ENCODE measurements at regions not wholly inside any gene's neighbourhood (a gene's known extent, or its start where the extent isn't known, plus 50 kb on each side); places are given as distances from the start of the nearest gene placed in this dataset.

- no peak for TF ChIP-seq CTCF (IDR thresholded peaks at IDR 0.05; ENCODE audit: borderline replicate concordance)
- no peaks in the 10 kb centered on the region for H3K36me3 ChIP-seq
- DNase-seq, result no peak
- no peak overlapping the region for H3K27ac ChIP-seq (replicated peaks)
- intact Hi-C loops (cut with micrococcal nuclease), result no loop called here
- H3K9me3 ChIP-seq (replicated peaks), result no peaks in the 10 kb centered on the region
- no peaks in the 10 kb centered on the region for H3K4me1 ChIP-seq
- H3K4me3 ChIP-seq, result no peak overlapping the region
- H3K27me3 ChIP-seq (ENCODE audit: low read depth), result no peaks in the 10 kb centered on the region
Measured at GRCh38 chr2:138201286-138201685, 237.0 kb downstream of the HNMT start.

GRCh38 chr2:138202762-138203161 is 238.5 kb downstream of the HNMT start:
- Histone ChIP-seq H3K4me1 (no peaks in the 10 kb centered on the region), H3K9me3 (replicated peaks) (no peaks in the 10 kb centered on the region), H3K27me3 (ENCODE audit: low read depth) (no peaks in the 10 kb centered on the region), H3K36me3 (no peaks in the 10 kb centered on the region), H3K4me3 (no peak overlapping the region), H3K27ac (replicated peaks) (no peak overlapping the region)
- no peak for TF ChIP-seq CTCF (IDR thresholded peaks at IDR 0.05; ENCODE audit: borderline replicate concordance)
- DNase-seq, result no peak
- intact Hi-C loops (cut with micrococcal nuclease), result no loop called here

- TF ChIP-seq CTCF (IDR thresholded peaks at IDR 0.05; ENCODE audit: borderline replicate concordance), result no peak
- H3K4me1 ChIP-seq, result no peaks in the 10 kb centered on the region
- intact Hi-C loops (cut with micrococcal nuclease), result no loop called here
Measured at GRCh38 chr2:138205281-138205680, 241.0 kb downstream of the HNMT start.

GRCh38 chr2:138207074-138207930 is 243.0 kb downstream of the HNMT start:
- H3K4me1 ChIP-seq, result no peaks in the 10 kb centered on the region
- H3K4me3 ChIP-seq, result no peak overlapping the region
- intact Hi-C loops (cut with micrococcal nuclease), result no loop called here
- no peak for DNase-seq
- H3K27me3 ChIP-seq (ENCODE audit: low read depth), result no peaks in the 10 kb centered on the region
- no peaks in the 10 kb centered on the region for H3K36me3 ChIP-seq
- H3K9me3 ChIP-seq (replicated peaks), result no peaks in the 10 kb centered on the region
- H3K27ac ChIP-seq (replicated peaks), result no peak overlapping the region
- no peak for TF ChIP-seq CTCF (IDR thresholded peaks at IDR 0.05; ENCODE audit: borderline replicate concordance)

More at GRCh38 chr2:138205281-138205680, 241.0 kb downstream of the HNMT start:
- Histone ChIP-seq H3K36me3 (no peaks in the 10 kb centered on the region), H3K27me3 (ENCODE audit: low read depth) (no peaks in the 10 kb centered on the region), H3K9me3 (replicated peaks) (no peaks in the 10 kb centered on the region), H3K27ac (replicated peaks) (no peak overlapping the region), H3K4me3 (no peak overlapping the region)
- DNase-seq, result no peak

- intact Hi-C loops (cut with micrococcal nuclease), result no loop called here
- Histone ChIP-seq H3K36me3 (no peaks in the 10 kb centered on the region), H3K27ac (replicated peaks) (no peak overlapping the region), H3K4me3 (no peak overlapping the region), H3K9me3 (replicated peaks) (no peaks in the 10 kb centered on the region), H3K27me3 (ENCODE audit: low read depth) (no peaks in the 10 kb centered on the region), H3K4me1 (no peaks in the 10 kb centered on the region)
- no peak for DNase-seq
- TF ChIP-seq CTCF (IDR thresholded peaks at IDR 0.05; ENCODE audit: borderline replicate concordance), result no peak
Measured at GRCh38 chr2:138209009-138209408, 244.7 kb downstream of the HNMT start.

Measured in left ventricle myocardium inferior (tissue), 1 donor.